Kidney capillary endothelial cell (primary cell): ENCODE measurements at regions not wholly inside any gene's neighbourhood (a gene's known extent, or its start where the extent isn't known, plus 50 kb on each side); places are given as distances from the start of the nearest gene placed in this dataset.
"Not testable (repeated sequence)": the region's sequence is repeated elsewhere in the genome, so short reads cannot be mapped to it uniquely, and the experiment has no call there.

Experiments
- DNase-seq: peaks from one replicate; pipeline ENCODE4 v3.0.0-alpha.2; 2018; ENCODE audit warnings: low spot score

- no peak for DNase-seq
Observed at GRCh38 chr17:64784353-64785010, 122.4 kb upstream of the SMURF2 start.

- DNase-seq = no peak
Observed at GRCh38 chr17:64783556-64784352, 121.6 kb upstream of the SMURF2 start.

- no peak for DNase-seq
Observed at GRCh38 chr17:64783031-64783461, 120.9 kb upstream of the SMURF2 start.

- no peak for DNase-seq
Observed at GRCh38 chr17:64781810-64782555, 119.9 kb upstream of the SMURF2 start.

GRCh38 chr17:64781014-64781756 is 119.1 kb upstream of the SMURF2 start:
- peak; percentile 81 for DNase-seq

- peak; percentile 48 for DNase-seq
Observed at GRCh38 chr17:64780096-64781013, 118.2 kb upstream of the SMURF2 start.

- no peak for DNase-seq
Observed at GRCh38 chr17:64779376-64780095, 117.4 kb upstream of the SMURF2 start.

GRCh38 chr17:64779098-64779375 is 116.9 kb upstream of the SMURF2 start:
- DNase-seq = not testable (repeated sequence)

GRCh38 chr17:64778240-64779097 is 116.4 kb upstream of the SMURF2 start:
- no peak for DNase-seq

GRCh38 chr17:64777415-64778239 is 115.5 kb upstream of the SMURF2 start:
- DNase-seq = no peak

GRCh38 chr17:64776720-64777414 is 114.8 kb upstream of the SMURF2 start:
- peak; percentile 92 for DNase-seq

GRCh38 chr17:64775701-64776570 is 113.8 kb upstream of the SMURF2 start:
- no peak for DNase-seq

- no peak for DNase-seq
Observed at GRCh38 chr17:64774888-64775540, 112.9 kb upstream of the SMURF2 start.

GRCh38 chr17:64773836-64774761 is 112.0 kb upstream of the SMURF2 start:
- DNase-seq = no peak

- no peak for DNase-seq
Observed at GRCh38 chr17:64773386-64773835, 111.3 kb upstream of the SMURF2 start.
